Liver (tissue), 8 donors: ENCODE measurements at regions not wholly inside any gene's neighbourhood (a gene's known extent, or its start where the extent isn't known, plus 50 kb on each side); places are given as distances from the start of the nearest gene placed in this dataset.

ENCODE experiments used
- DNase-seq: peaks from one replicate; pipeline ENCODE4 v3.0.0-alpha.2; 2017; ENCODE audit warnings: low spot score
- H3K27ac ChIP-seq, 2 donors: one replicate each; pipeline ENCODE4 v1.7.0; 2013; ENCODE audit warnings: inconsistent platforms in 2 of 2, low read length in 2 of 2, control low read depth in 1 of 2, low read depth in 1 of 2, mild to moderate bottlenecking in 1 of 2
- H3K27me3 ChIP-seq, 4 donors: one replicate each; pipeline versions ENCODE4 v1.6.1 to v1.7.0; 2013; ENCODE audit warnings: low read length in 3 of 4, inconsistent platforms in 1 of 4, mild to moderate bottlenecking in 1 of 4, moderate library complexity in 1 of 4; ENCODE audit not compliant: control insufficient read depth in 4 of 4, insufficient read depth in 4 of 4
- H3K36me3 ChIP-seq, 4 donors: one replicate each; pipeline versions ENCODE4 v1.6.1 to v1.7.0; 2013; ENCODE audit warnings: low read length in 3 of 4, mild to moderate bottlenecking in 3 of 4, low read depth in 1 of 4, moderate library complexity in 1 of 4; ENCODE audit not compliant: control insufficient read depth in 4 of 4, insufficient read depth in 3 of 4
- H3K4me1 ChIP-seq, 4 donors: one replicate each; pipeline versions ENCODE4 v1.6.1 to v1.7.0; 2013; ENCODE audit warnings: low read length in 3 of 4, mild to moderate bottlenecking in 3 of 4, moderate library complexity in 1 of 4; ENCODE audit not compliant: control insufficient read depth in 4 of 4, insufficient read depth in 4 of 4
- H3K4me3 ChIP-seq, 3 donors: one replicate each; pipeline versions ENCODE4 v1.6.1 to v1.7.0; 2013; ENCODE audit warnings: low read length in 3 of 3, control low read depth in 1 of 3, low read depth in 1 of 3, mild to moderate bottlenecking in 1 of 3
- H3K9ac ChIP-seq, 2 donors: one replicate each; pipeline ENCODE4 v1.7.0; 2013; ENCODE audit warnings: low read length in 2 of 2, mild to moderate bottlenecking in 2 of 2, moderate library complexity in 2 of 2, control low read depth in 1 of 2, low read depth in 1 of 2
- H3K9me3 ChIP-seq, 4 donors: one replicate each; pipeline versions ENCODE4 v1.6.1 to v1.7.0; 2013; ENCODE audit warnings: low read length in 3 of 4; ENCODE audit not compliant: control insufficient read depth in 4 of 4
- ATF3 ChIP-seq: IDR thresholded peaks from 2 replicates; pipeline ENCODE4 v1.6.1; 2016; ENCODE audit warnings: antibody characterized with exemption
- CTCF ChIP-seq: fragments of 150-350 bp; IDR thresholded peaks from 2 replicates; pipeline ENCODE4 v1.5.1; 2017; ENCODE audit warnings: improper control_type of control experiment, low read depth, low read length; ENCODE audit not compliant: missing input control
- FOXA1 ChIP-seq: IDR thresholded peaks from 2 replicates; pipeline ENCODE4 v1.6.1; 2016; ENCODE audit warnings: antibody characterized with exemption
- FOXA2 ChIP-seq: IDR thresholded peaks from 2 replicates; pipeline ENCODE4 v1.6.1; 2016; ENCODE audit warnings: antibody characterized with exemption
- GABPA ChIP-seq, 2 donors: IDR thresholded peaks in 1 of 2; conservative IDR thresholded peaks in 1 of 2; 2 replicates each; pipeline ENCODE4 v1.6.1; 2016; ENCODE audit warnings: antibody characterized with exemption in 2 of 2, mild to moderate bottlenecking in 1 of 2, moderate library complexity in 1 of 2
- HNF4A ChIP-seq, 2 donors: conservative IDR thresholded peaks; 2 replicates each; pipeline ENCODE4 v1.6.1; 2016; ENCODE audit warnings: antibody characterized with exemption in 2 of 2, mild to moderate bottlenecking in 2 of 2
- HNF4G ChIP-seq: IDR thresholded peaks from 2 replicates; pipeline ENCODE4 v1.6.1; 2016; ENCODE audit warnings: antibody characterized with exemption
- JUND ChIP-seq, 2 donors: IDR thresholded peaks; 2 replicates each; pipeline ENCODE4 v1.6.1; 2016; ENCODE audit warnings: antibody characterized with exemption in 2 of 2
- MAX ChIP-seq: IDR thresholded peaks from 2 replicates; pipeline ENCODE4 v1.6.1; 2016; ENCODE audit warnings: antibody characterized with exemption
- NR2F2 ChIP-seq: IDR thresholded peaks from 2 replicates; pipeline ENCODE4 v1.6.1; 2016; ENCODE audit warnings: antibody characterized with exemption
- RAD21 ChIP-seq, 2 donors: IDR thresholded peaks; 2 replicates each; pipeline ENCODE4 v1.6.1; 2016; ENCODE audit warnings: antibody characterized with exemption in 2 of 2, mild to moderate bottlenecking in 2 of 2
- SP1 ChIP-seq: IDR thresholded peaks from 2 replicates; pipeline ENCODE4 v1.6.1; 2018; ENCODE audit warnings: antibody characterized with exemption, mild to moderate bottlenecking
- TAF1 ChIP-seq: conservative IDR thresholded peaks from 2 replicates; pipeline ENCODE4 v1.6.1; 2016; ENCODE audit warnings: antibody characterized with exemption, mild to moderate bottlenecking
- YY1 ChIP-seq: IDR thresholded peaks from 2 replicates; pipeline ENCODE4 v1.6.1; 2016; ENCODE audit warnings: antibody characterized with exemption, mild to moderate bottlenecking
- ZBTB33 ChIP-seq: IDR thresholded peaks from 2 replicates; pipeline ENCODE4 v1.6.1; 2016; ENCODE audit warnings: antibody characterized with exemption
- WGBS: extraction: QIAGEN DNeasy Blood & Tissue Kit; methylation state at CpG from one replicate; pipeline ENCODE4 v1.1.7; 2013; 5-methylcytosine and 5-hydroxymethylcytosine counted together
- TF ChIP-seq, protein P1 (sequence below): IDR thresholded peaks from 2 replicates; pipeline ENCODE4 v1.6.1; 2016; ENCODE audit warnings: antibody characterized with exemption, mild to moderate bottlenecking
- donor health status: healthy.
- donor health status: healthy.
- donor health status: healthy.
- donor health status: healthy.
- donor health status: healthy.

DNA sequence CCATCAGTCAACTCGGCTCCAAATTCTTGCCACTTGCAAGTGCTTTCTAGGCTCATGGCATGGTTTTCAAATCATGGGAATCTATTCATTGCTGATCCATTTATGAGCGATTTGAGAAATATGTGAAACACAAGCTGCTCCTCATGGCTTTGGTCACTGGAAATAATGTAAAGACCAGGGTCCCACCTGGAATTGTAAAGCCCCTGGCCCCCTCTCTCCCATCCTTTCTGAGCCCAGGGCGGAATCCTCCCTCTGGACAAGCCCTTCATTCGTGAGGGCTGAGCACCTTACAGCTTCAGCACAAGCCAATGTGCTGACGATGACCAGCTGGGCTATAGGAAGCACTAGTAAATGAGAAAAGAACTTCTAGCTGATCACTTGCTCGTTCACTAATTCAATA is 96.0 kb downstream of the RNASET2 start:
- peaks cover 4 to 13% (median 7%) of the 10 kb centered on the region in 4 donors for H3K4me1 ChIP-seq
- no peaks in the 10 kb centered on the region for H3K27me3 ChIP-seq
- DNase-seq, result no peak
- no peaks in the 10 kb centered on the region for H3K9me3 ChIP-seq
- no peak for TF ChIP-seq ZBTB33
- TF ChIP-seq ATF3, result no peak
- TF ChIP-seq RAD21 (IDR thresholded peaks at IDR 0.05), result no peak
- TF ChIP-seq JUND (IDR thresholded peaks at IDR 0.05), result no peak
- no peak for TF ChIP-seq SP1
- TF ChIP-seq NR2F2, result no peak
- H3K27ac ChIP-seq, result no peak overlapping the region
- H3K36me3 ChIP-seq, result no peaks in the 10 kb centered on the region
- H3K9ac ChIP-seq, result no peak overlapping the region
- no peak overlapping the region for H3K4me3 ChIP-seq
- 62% methylated on average over 6 of the region's 6 CpGs for WGBS

- Histone ChIP-seq H3K36me3 (no peaks in the 10 kb centered on the region), H3K4me3 (no peak overlapping the region), H3K27ac (no peak overlapping the region), H3K4me1 (no peaks in the 10 kb centered on the region), H3K9ac (no peak overlapping the region), H3K9me3 (no peaks in the 10 kb centered on the region), H3K27me3 (no peaks in the 10 kb centered on the region)
- 59% methylated on average over 1 of the region's 1 CpG for WGBS
- TF ChIP-seq HNF4A (conservative IDR thresholded peaks at IDR 0.05), result no peak
- no peak for TF ChIP-seq MAX
- TF ChIP-seq FOXA2, result no peak
- TF ChIP-seq CTCF, result no peak
- TF ChIP-seq HNF4G, result no peak
- no peak for TF ChIP-seq ATF3
- no peak for TF ChIP-seq ZBTB33
- no peak for TF ChIP-seq JUND (IDR thresholded peaks at IDR 0.05)
- TF ChIP-seq YY1, result no peak
- TF ChIP-seq SP1, result no peak
- no peak for TF ChIP-seq GABPA (IDR thresholded peaks at IDR 0.05 in 1 of 2, conservative IDR thresholded peaks at IDR 0.05 in 1 of 2)
- TF ChIP-seq NR2F2, result no peak
- no peak for TF ChIP-seq TAF1
- no peak for TF ChIP-seq RAD21 (IDR thresholded peaks at IDR 0.05)
- TF ChIP-seq, protein P1, sequence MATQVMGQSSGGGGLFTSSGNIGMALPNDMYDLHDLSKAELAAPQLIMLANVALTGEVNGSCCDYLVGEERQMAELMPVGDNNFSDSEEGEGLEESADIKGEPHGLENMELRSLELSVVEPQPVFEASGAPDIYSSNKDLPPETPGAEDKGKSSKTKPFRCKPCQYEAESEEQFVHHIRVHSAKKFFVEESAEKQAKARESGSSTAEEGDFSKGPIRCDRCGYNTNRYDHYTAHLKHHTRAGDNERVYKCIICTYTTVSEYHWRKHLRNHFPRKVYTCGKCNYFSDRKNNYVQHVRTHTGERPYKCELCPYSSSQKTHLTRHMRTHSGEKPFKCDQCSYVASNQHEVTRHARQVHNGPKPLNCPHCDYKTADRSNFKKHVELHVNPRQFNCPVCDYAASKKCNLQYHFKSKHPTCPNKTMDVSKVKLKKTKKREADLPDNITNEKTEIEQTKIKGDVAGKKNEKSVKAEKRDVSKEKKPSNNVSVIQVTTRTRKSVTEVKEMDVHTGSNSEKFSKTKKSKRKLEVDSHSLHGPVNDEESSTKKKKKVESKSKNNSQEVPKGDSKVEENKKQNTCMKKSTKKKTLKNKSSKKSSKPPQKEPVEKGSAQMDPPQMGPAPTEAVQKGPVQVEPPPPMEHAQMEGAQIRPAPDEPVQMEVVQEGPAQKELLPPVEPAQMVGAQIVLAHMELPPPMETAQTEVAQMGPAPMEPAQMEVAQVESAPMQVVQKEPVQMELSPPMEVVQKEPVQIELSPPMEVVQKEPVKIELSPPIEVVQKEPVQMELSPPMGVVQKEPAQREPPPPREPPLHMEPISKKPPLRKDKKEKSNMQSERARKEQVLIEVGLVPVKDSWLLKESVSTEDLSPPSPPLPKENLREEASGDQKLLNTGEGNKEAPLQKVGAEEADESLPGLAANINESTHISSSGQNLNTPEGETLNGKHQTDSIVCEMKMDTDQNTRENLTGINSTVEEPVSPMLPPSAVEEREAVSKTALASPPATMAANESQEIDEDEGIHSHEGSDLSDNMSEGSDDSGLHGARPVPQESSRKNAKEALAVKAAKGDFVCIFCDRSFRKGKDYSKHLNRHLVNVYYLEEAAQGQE, result no peak
- no peak for TF ChIP-seq FOXA1
- no peak for DNase-seq
These were observed 100.9 kb downstream of the RNASET2 start for GRCh38 chr6:166855416-166855815.
